ENCODE measurements at regions not wholly inside any gene's neighbourhood (a gene's known extent, or its start where the extent isn't known, plus 50 kb on each side); places are given as distances from the start of the nearest gene placed in this dataset.

- H3K27me3 ChIP-seq (ENCODE audit: control insufficient read depth, insufficient read depth, low read length), result no peaks in the 10 kb centered on the region
- ATAC-seq (ENCODE audit: low read depth) (no peak), DNase-seq (no peak)
- H2BK15ac ChIP-seq (ENCODE audit: low read depth, low read length), result no peak overlapping the region
- intact Hi-C loops (cut with micrococcal nuclease) (no loop called here), dilution Hi-C loops (cut with HindIII; ENCODE audit: low sequenced_read_pairs, unreplicated experiment) (no loop called here), in situ Hi-C loops (cut with MboI; ENCODE audit: low sequenced_read_pairs) (no loop called here)
- H2AK9ac ChIP-seq (replicated peaks; ENCODE audit: low read depth, low read length, poor library complexity), result no peak overlapping the region
- H3K18ac ChIP-seq (ENCODE audit: low read depth, low read length), result no peak overlapping the region
- no peak for TF ChIP-seq RCOR1 (IDR thresholded peaks at IDR 0.05; ENCODE audit: insufficient replicate concordance, low read length)
- TF ChIP-seq NFE2L2 (IDR thresholded peaks at IDR 0.05; ENCODE audit: low read depth, low read length), result no peak
- TF ChIP-seq BHLHE40 (IDR thresholded peaks at IDR 0.05; ENCODE audit: low read depth, low read length), result no peak
- TF ChIP-seq MAFK (IDR thresholded peaks at IDR 0.05; ENCODE audit: low read depth, low read length), result no peak
- no peak for TF ChIP-seq POLR2A (IDR thresholded peaks at IDR 0.05; ENCODE audit: low read depth, low read length)
- TF ChIP-seq USF2 (IDR thresholded peaks at IDR 0.05; ENCODE audit: low read depth, low read length), result no peak
- no peak for TF ChIP-seq CTCF (conservative IDR thresholded peaks at IDR 0.05; ENCODE audit: low read depth, low read length)
- no peak overlapping the region for H2AFZ ChIP-seq (replicated peaks; ENCODE audit: low read length, poor library complexity)
- no peak overlapping the region for H3K14ac ChIP-seq (replicated peaks; ENCODE audit: low read depth, low read length)
- no peaks in the 10 kb centered on the region for H3K79me1 ChIP-seq (ENCODE audit: low read depth in 1 of 2, low read length in 2 of 2)
- no CpG with 5 or more reads among the region's 5 CpGs for WGBS, 2 experiments (ENCODE audit: extremely low coverage in 2 of 2, insufficient read length in 1 of 2)
- H2AK5ac ChIP-seq (ENCODE audit: low read depth, low read length), result no peak overlapping the region
- H3K9me1 ChIP-seq (ENCODE audit: insufficient read depth, low read length), result no peaks in the 10 kb centered on the region
- H3K4me3 ChIP-seq (ENCODE audit: insufficient read depth, low read depth, low read length), result no peak overlapping the region
- H3K27ac ChIP-seq (ENCODE audit: insufficient read depth, low read length), result no peak overlapping the region
- no peak overlapping the region for H3K56ac ChIP-seq (ENCODE audit: extremely low read depth, insufficient read depth, low read length)
- H4K20me1 ChIP-seq (ENCODE audit: insufficient read depth, low read length), result no peaks in the 10 kb centered on the region
- H4K5ac ChIP-seq (ENCODE audit: low read depth, low read length), result no peak overlapping the region
- H3K9me3 ChIP-seq (ENCODE audit: control insufficient read depth, insufficient read depth, low read length), result no peaks in the 10 kb centered on the region
- H2BK120ac ChIP-seq (ENCODE audit: low read depth, low read length), result no peak overlapping the region
- H2BK5ac ChIP-seq (ENCODE audit: low read depth, low read length, poor library complexity, severe bottlenecking), result no peak overlapping the region
- no peak overlapping the region for H3K9ac ChIP-seq (ENCODE audit: low read depth, low read length)
- no peaks in the 10 kb centered on the region for H3K36me3 ChIP-seq (ENCODE audit: control insufficient read depth, insufficient read depth, low read length)
- no peak overlapping the region for H4K91ac ChIP-seq (ENCODE audit: insufficient read depth, low read depth, low read length)
- H3K23ac ChIP-seq (ENCODE audit: low read depth, low read length), result no peak overlapping the region
- H3K4me2 ChIP-seq (ENCODE audit: low read depth, low read length), result no peak overlapping the region
- BruUV-seq (replicated peaks), result no TSS peak
- no peak overlapping the region for H3K4ac ChIP-seq (ENCODE audit: low read depth, low read length)
- H4K8ac ChIP-seq (ENCODE audit: low read depth in 2 of 2, low read length in 2 of 2), result no peak overlapping the region
- CTCF ChIA-PET, result no interaction called here
- POLR2A ChIA-PET (ENCODE audit: unreplicated experiment), result no interaction called here
- H2BK20ac ChIP-seq (ENCODE audit: low read depth, low read length), result no peak overlapping the region
- H3K4me1 ChIP-seq (ENCODE audit: control insufficient read depth, insufficient read depth, low read length), result no peaks in the 10 kb centered on the region
These were observed 1526.8 kb upstream of the TENM4 start for GRCh38 chr11:80967649-80968048.
